HepG2 (cell line): ENCODE measurements at regions not wholly inside any gene's neighbourhood (a gene's known extent, or its start where the extent isn't known, plus 50 kb on each side); places are given as distances from the start of the nearest gene placed in this dataset.

ENCODE experiments used
- ATAC-seq: fragments of 200-7000 bp; cut with Tn5 transposase; 3 replicates; pipeline ENCODE4 v1.9.1; 2020; ENCODE audit warnings: mild to moderate bottlenecking, moderate library complexity
- BruUV-seq: library from RNA; stranded (reverse); fragments of 400-500 nt; replicated peaks from 2 replicates; lab custom pipeline; 2021; lab: Mats Ljungman, UMichigan
- CTCF ChIA-PET: fragments of 300-600 bp; formaldehyde crosslinking; extraction: SDS; loops from one replicate; lab custom pipeline; 2021; ENCODE audit warnings: low total read pairs, inconsistent platforms, low intra/inter-chr PET ratio; lab: Yijun Ruan, JAX
- POLR2A ChIA-PET: fragments of 350-600 bp; sonication (Branson Sonifier 250); formaldehyde crosslinking; loops from one replicate; lab custom pipeline; 2020; ENCODE audit warnings: antibody characterized with exemption, inconsistent platforms; lab: Yijun Ruan, JAX
- DNase-seq: peaks from one replicate; pipeline ENCODE4 v3.0.0-alpha.2; 2015; ENCODE audit warnings: low spot score
- FAIRE-seq: peaks from 3 replicates; lab custom pipeline; 2011; peaks lifted over from hg19 to GRCh38; lab: Jason Lieb, UNC
- H2AFZ ChIP-seq: one replicate; pipeline ENCODE4 v1.6.1; 2011; ENCODE audit warnings: low read length, inconsistent platforms
- H3K27ac ChIP-seq: fragments of 300-600 bp; 3 replicates; pipeline ENCODE4 v1.8.0; 2011; ENCODE audit warnings: mixed run types, mild to moderate bottlenecking, mixed read lengths, low read length, inconsistent platforms; ENCODE audit not compliant: insufficient read depth; ENCODE audit errors: extremely low read length
- H3K27me3 ChIP-seq, 2 experiments: fragments of 200-600 bp in 1 of 2; 2 replicates in 1 of 2; 3 replicates in 1 of 2; pipeline versions ENCODE4 v1.6.0 to v1.8.0; 2011; ENCODE audit warnings: low read length in 2 of 2, mild to moderate bottlenecking in 2 of 2, moderate library complexity in 2 of 2, inconsistent platforms in 1 of 2; ENCODE audit not compliant: insufficient read depth in 2 of 2, control insufficient read depth in 1 of 2
- H3K36me3 ChIP-seq, 2 experiments: fragments of 200-600 bp in 1 of 2; replicated peaks in 1 of 2; 2 replicates in 1 of 2; 3 replicates in 1 of 2; pipeline versions ENCODE4 v1.5.1 to v1.8.0; 2011; ENCODE audit warnings: low read length in 2 of 2, inconsistent platforms in 1 of 2; ENCODE audit not compliant: insufficient read depth in 2 of 2, control insufficient read depth in 1 of 2
- H3K4me1 ChIP-seq: 2 replicates; pipeline ENCODE4 v1.5.1; 2012; ENCODE audit warnings: low read length, inconsistent platforms; ENCODE audit not compliant: insufficient read depth
- H3K4me2 ChIP-seq: 2 replicates; pipeline ENCODE4 v1.6.0; 2011; ENCODE audit warnings: low read depth, low read length, inconsistent platforms
- H3K4me3 ChIP-seq, 3 experiments: fragments of 200-600 bp in 1 of 3; sonication (generic), shearing (Covaris generic) in 1 of 3; replicated peaks in 1 of 3; 2 replicates each; pipeline ENCODE4 v1.5.1; 2011 to 2016; ENCODE audit warnings: low read length in 3 of 3, inconsistent platforms in 2 of 3, low read depth in 2 of 3, mild to moderate bottlenecking in 2 of 3, control low read depth in 1 of 3, mixed read lengths in 1 of 3; ENCODE audit not compliant: insufficient read depth in 1 of 3
- H3K79me2 ChIP-seq: one replicate; pipeline ENCODE4 v1.6.1; 2011; ENCODE audit warnings: low read length, inconsistent platforms; ENCODE audit not compliant: insufficient read depth
- H3K9ac ChIP-seq: 2 replicates; pipeline ENCODE4 v1.6.0; 2011; ENCODE audit warnings: mild to moderate bottlenecking, low read depth, low read length, inconsistent platforms; ENCODE audit not compliant: insufficient read depth
- H3K9me3 ChIP-seq: 2 replicates; pipeline ENCODE4 v1.5.1; 2012; ENCODE audit warnings: mild to moderate bottlenecking, low read length
- H4K20me1 ChIP-seq: 2 replicates; pipeline ENCODE4 v1.6.0; 2011; ENCODE audit warnings: inconsistent platforms, mild to moderate bottlenecking, low read length, moderate library complexity; ENCODE audit not compliant: insufficient read depth
- HOMEZ ChIP-seq: IDR thresholded peaks from 2 replicates; pipeline ENCODE4 v1.6.1; 2016; ENCODE audit warnings: low read depth
- MAF1 ChIP-seq: sonication (generic); formaldehyde crosslinking; IDR thresholded peaks from 2 replicates; pipeline ENCODE4 v1.5.0; 2020; ENCODE audit warnings: missing genetic modification reagents, borderline replicate concordance
- MEF2D ChIP-seq: sonication (generic); formaldehyde crosslinking; IDR thresholded peaks from 2 replicates; pipeline ENCODE4 v1.5.1; 2020; ENCODE audit warnings: mild to moderate bottlenecking, missing genetic modification reagents
- NFKB2 ChIP-seq: sonication (generic); formaldehyde crosslinking; IDR thresholded peaks from 2 replicates; pipeline ENCODE4 v1.4.0; 2020; ENCODE audit warnings: missing genetic modification reagents, borderline replicate concordance
- TEF ChIP-seq: sonication (generic); formaldehyde crosslinking; IDR thresholded peaks from 2 replicates; pipeline ENCODE4 v1.5.0; 2020; ENCODE audit warnings: missing genetic modification reagents
- ZBTB37 ChIP-seq: sonication (generic); formaldehyde crosslinking; IDR thresholded peaks from 2 replicates; pipeline ENCODE4 v1.4.0; 2020; ENCODE audit warnings: mild to moderate bottlenecking, missing genetic modification reagents
- ZBTB42 ChIP-seq: sonication (generic); formaldehyde crosslinking; IDR thresholded peaks from 2 replicates; pipeline ENCODE4 v1.5.0; 2020; ENCODE audit warnings: mild to moderate bottlenecking, missing genetic modification reagents
- ZNF121 ChIP-seq: sonication (generic); formaldehyde crosslinking; IDR thresholded peaks from 2 replicates; pipeline ENCODE4 v1.5.0; 2020; ENCODE audit warnings: mild to moderate bottlenecking, missing genetic modification reagents
- ZNF256 ChIP-seq: sonication (generic); formaldehyde crosslinking; conservative IDR thresholded peaks from 2 replicates; pipeline ENCODE4 v1.4.0; 2020; ENCODE audit warnings: missing genetic modification reagents
- WGBS: methylation state at CpG from one replicate; pipeline ENCODE4 v1.1.6; 2017; ENCODE audit warnings: low lambda C conversion rate; 5-methylcytosine and 5-hydroxymethylcytosine counted together
- in situ Hi-C: cut with HindIII; loops from 2 replicates; pipeline ENCODE4 v1.10.0; 2017; ENCODE audit warnings: low pct_unique_long_range_greater_than_20kb; ENCODE audit not compliant: extremely low pct_ligation_motif_present
- intact Hi-C: fragments of 100-400 bp; cut with micrococcal nuclease; formaldehyde crosslinking; loops from one replicate; pipeline ENCODE4 v1.10.0; 2022; ENCODE audit not compliant: unreplicated experiment

GRCh38 chr9:11632691-11633090 is 1019.9 kb upstream of the PTPRD start (continued):
- no peak for TF ChIP-seq ZBTB37 (CRISPR knock-in tag)
- TF ChIP-seq HOMEZ (CRISPR knock-in tag) = no peak
- no peak for TF ChIP-seq MEF2D
- no peak for TF ChIP-seq ZNF256 (CRISPR knock-in tag)
- TF ChIP-seq MAF1 (CRISPR knock-in tag) = no peak
- TF ChIP-seq ZNF121 (CRISPR knock-in tag) = no peak
- TF ChIP-seq NFKB2 (CRISPR knock-in tag) = no peak
- TF ChIP-seq ZBTB42 (CRISPR knock-in tag) = no peak
- TF ChIP-seq, all 625 proteins: peak for 0

- H3K27me3 ChIP-seq = no peaks in the 10 kb centered on the region
- no TSS peak for BruUV-seq
- ChIA-PET CTCF (no interaction called here), POLR2A (no interaction called here)
- H4K20me1 ChIP-seq = no peaks in the 10 kb centered on the region
- no peaks in the 10 kb centered on the region for H3K79me2 ChIP-seq
- peaks cover 63% of the 10 kb centered on the region for H3K9me3 ChIP-seq
- intact Hi-C loops (no loop called here), in situ Hi-C loops (no loop called here)
- H3K9ac ChIP-seq = no peak overlapping the region
- WGBS = 46% methylated on average over 1 of the region's 1 CpG
- no peak overlapping the region for H2AFZ ChIP-seq
- H3K36me3 ChIP-seq = no peaks in the 10 kb centered on the region
- no peaks in the 10 kb centered on the region for H3K4me1 ChIP-seq
- DNase-seq = no peak
- H3K27ac ChIP-seq = no peak overlapping the region
- TF ChIP-seq TEF (CRISPR knock-in tag) = no peak
- H3K4me2 ChIP-seq = no peak overlapping the region
- ATAC-seq = no peak
- FAIRE-seq = no peak
- H3K4me3 ChIP-seq = no peak overlapping the region
Measured at GRCh38 chr9:11646831-11647230, 1034.0 kb upstream of the PTPRD start.
